Renal cortex interstitium (tissue), 11 donors: ENCODE measurements at regions not wholly inside any gene's neighbourhood (a gene's known extent, or its start where the extent isn't known, plus 50 kb on each side); places are given as distances from the start of the nearest gene placed in this dataset.

Experiments used
- DNase-seq, 11 donors: peaks; one replicate each; pipeline ENCODE4 v3.0.0-alpha.2; 2013; ENCODE audit warnings: low read depth in 9 of 11, low spot score in 4 of 11; ENCODE audit errors: extremely low read depth in 1 of 11

- DNase-seq = peak in 1 of 11 donors; percentile 13
Measured at GRCh38 chr13:86201477-86201876, 402.3 kb upstream of the SLITRK6 start.

- peak in 1 of 11 donors; percentile 4 for DNase-seq
Measured at GRCh38 chr13:86193281-86193680, 394.1 kb upstream of the SLITRK6 start.

- DNase-seq = no peak
Measured at GRCh38 chr13:86188170-86188569, 389.0 kb upstream of the SLITRK6 start.

- DNase-seq = no peak
Measured at GRCh38 chr13:86185636-86186035, 386.4 kb upstream of the SLITRK6 start.

GRCh38 chr13:86185107-86185506, 385.9 kb upstream of the SLITRK6 start:
- DNase-seq = no peak

- no peak for DNase-seq
Measured at GRCh38 chr13:86174622-86175021, 375.4 kb upstream of the SLITRK6 start.

- no peak for DNase-seq
Measured at GRCh38 chr13:86172961-86173360, 373.7 kb upstream of the SLITRK6 start.

- no peak for DNase-seq
Measured at GRCh38 chr13:86161257-86161656, 362.0 kb upstream of the SLITRK6 start.

- no peak for DNase-seq
Measured at GRCh38 chr13:86155756-86156155, 356.5 kb upstream of the SLITRK6 start.

GRCh38 chr13:86142080-86142479, 342.9 kb upstream of the SLITRK6 start:
- DNase-seq = no peak

GRCh38 chr13:86135856-86136255, 336.6 kb upstream of the SLITRK6 start:
- no peak for DNase-seq

GRCh38 chr13:86121881-86122280, 322.7 kb upstream of the SLITRK6 start:
- DNase-seq = no peak

- DNase-seq = no peak
Measured at GRCh38 chr13:86109107-86109506, 309.9 kb upstream of the SLITRK6 start.

GRCh38 chr13:86108334-86108733, 309.1 kb upstream of the SLITRK6 start:
- no peak for DNase-seq

GRCh38 chr13:86098511-86098910, 299.3 kb upstream of the SLITRK6 start:
- DNase-seq = no peak

GRCh38 chr13:86095351-86095750, 296.1 kb upstream of the SLITRK6 start:
- DNase-seq = no peak

GRCh38 chr13:86090181-86090580, 291.0 kb upstream of the SLITRK6 start:
- no peak for DNase-seq

GRCh38 chr13:86087244-86087643, 288.0 kb upstream of the SLITRK6 start:
- DNase-seq = no peak

- DNase-seq = no peak
Measured at GRCh38 chr13:86085890-86086289, 286.7 kb upstream of the SLITRK6 start.

GRCh38 chr13:86082121-86082520, 282.9 kb upstream of the SLITRK6 start:
- no peak for DNase-seq

GRCh38 chr13:86080340-86080995, 281.2 kb upstream of the SLITRK6 start:
- DNase-seq = no peak
